GM12875 (cell line): ENCODE measurements at regions not wholly inside any gene's neighbourhood (a gene's known extent, or its start where the extent isn't known, plus 50 kb on each side); places are given as distances from the start of the nearest gene placed in this dataset.

Experiments
- H3K4me3 ChIP-seq: one replicate; pipeline ENCODE4 v1.5.1; 2011; ENCODE audit warnings: low read depth, low read length, control low read depth
- TF ChIP-seq, protein P1 (sequence below): IDR thresholded peaks from 2 replicates; pipeline ENCODE4 v1.5.1; 2011; ENCODE audit warnings: low read depth, mild to moderate bottlenecking, control low read depth, inconsistent platforms, low read length, moderate library complexity, borderline replicate concordance; ENCODE audit not compliant: insufficient read depth

DNA sequence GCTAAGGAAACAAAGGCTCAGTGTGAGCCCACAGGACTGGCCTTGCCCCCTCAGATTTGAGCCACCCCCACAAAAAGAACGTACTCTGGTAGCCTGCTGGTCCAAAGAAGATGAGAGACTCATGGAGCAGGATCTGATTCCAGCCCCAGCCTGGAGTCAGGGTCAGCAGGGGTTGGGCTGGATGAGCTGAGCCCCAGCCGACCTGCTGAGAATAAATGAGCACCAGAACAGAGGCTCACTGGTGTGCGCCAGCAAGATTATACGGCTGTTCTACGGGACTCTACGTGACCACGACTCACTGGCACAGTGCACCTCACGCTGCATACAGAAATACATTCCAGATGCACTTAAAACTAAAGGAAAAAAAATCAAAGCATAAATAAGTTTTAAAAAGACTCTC lies 186.0 kb upstream of the RPL38 start:
- no peak overlapping the region for H3K4me3 ChIP-seq
- TF ChIP-seq, protein P1, sequence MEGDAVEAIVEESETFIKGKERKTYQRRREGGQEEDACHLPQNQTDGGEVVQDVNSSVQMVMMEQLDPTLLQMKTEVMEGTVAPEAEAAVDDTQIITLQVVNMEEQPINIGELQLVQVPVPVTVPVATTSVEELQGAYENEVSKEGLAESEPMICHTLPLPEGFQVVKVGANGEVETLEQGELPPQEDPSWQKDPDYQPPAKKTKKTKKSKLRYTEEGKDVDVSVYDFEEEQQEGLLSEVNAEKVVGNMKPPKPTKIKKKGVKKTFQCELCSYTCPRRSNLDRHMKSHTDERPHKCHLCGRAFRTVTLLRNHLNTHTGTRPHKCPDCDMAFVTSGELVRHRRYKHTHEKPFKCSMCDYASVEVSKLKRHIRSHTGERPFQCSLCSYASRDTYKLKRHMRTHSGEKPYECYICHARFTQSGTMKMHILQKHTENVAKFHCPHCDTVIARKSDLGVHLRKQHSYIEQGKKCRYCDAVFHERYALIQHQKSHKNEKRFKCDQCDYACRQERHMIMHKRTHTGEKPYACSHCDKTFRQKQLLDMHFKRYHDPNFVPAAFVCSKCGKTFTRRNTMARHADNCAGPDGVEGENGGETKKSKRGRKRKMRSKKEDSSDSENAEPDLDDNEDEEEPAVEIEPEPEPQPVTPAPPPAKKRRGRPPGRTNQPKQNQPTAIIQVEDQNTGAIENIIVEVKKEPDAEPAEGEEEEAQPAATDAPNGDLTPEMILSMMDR = no peak

DNA sequence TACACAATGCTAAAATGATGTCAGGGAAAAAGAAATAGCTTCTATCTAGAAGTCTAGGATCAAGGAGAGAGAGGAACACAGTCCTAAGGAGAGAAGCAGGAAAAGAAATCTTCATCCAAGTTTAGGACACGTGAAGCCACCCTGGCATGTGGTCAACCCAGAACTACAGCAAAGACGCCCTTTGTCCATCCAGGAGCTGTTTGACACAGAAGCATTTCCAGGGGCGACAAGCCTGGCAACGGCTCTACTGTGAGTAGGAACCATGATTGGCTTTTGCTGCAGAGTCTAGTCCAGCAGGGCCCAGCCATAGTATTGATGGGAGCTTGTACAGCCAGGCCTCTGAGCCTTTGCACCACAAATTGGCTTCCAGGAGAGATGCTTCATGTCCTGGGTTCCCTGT lies 185.4 kb upstream of the RPL38 start:
- H3K4me3 ChIP-seq = no peak overlapping the region
- TF ChIP-seq, protein P1 = no peak

DNA sequence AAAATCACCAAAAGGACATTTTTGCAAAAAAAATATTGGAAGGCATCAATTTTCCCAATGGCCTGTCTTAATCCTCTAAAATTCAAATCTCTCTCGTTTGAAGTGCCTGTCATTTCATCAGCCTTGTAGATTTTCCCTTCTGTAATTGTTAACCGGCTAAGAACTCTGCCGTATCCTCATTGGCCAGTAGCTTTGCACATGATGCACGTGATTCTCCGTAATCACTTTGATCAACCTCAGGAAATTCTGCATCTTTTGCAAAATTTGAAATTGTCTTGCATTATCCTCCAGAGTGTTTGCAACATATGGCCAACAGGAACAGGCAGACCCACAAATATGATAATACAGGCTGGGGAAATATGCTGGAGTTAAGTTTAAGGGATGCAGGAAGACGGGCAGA lies 184.2 kb upstream of the RPL38 start:
- TF ChIP-seq, protein P1 = no peak
- H3K4me3 ChIP-seq = no peak overlapping the region

DNA sequence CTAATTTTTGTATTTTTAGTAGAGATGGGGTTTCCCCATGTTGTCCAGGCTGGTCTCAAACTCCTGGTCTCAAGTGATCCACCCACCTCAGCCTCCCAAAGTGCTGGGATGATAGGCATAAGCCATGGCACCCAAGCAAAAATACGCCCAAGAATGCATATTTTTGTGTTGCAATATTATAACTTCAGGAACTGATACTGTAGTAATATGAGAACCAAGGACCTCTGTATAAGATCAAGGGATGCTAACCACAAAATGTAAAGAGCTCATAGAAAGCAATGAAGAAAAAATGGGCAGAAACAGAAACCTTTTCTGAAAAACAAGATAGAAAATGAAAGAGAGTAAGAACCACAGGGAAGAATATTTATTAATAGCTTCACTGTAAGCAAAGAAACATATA lies 183.6 kb upstream of the RPL38 start:
- TF ChIP-seq, protein P1 = no peak
- H3K4me3 ChIP-seq = no peak overlapping the region

DNA sequence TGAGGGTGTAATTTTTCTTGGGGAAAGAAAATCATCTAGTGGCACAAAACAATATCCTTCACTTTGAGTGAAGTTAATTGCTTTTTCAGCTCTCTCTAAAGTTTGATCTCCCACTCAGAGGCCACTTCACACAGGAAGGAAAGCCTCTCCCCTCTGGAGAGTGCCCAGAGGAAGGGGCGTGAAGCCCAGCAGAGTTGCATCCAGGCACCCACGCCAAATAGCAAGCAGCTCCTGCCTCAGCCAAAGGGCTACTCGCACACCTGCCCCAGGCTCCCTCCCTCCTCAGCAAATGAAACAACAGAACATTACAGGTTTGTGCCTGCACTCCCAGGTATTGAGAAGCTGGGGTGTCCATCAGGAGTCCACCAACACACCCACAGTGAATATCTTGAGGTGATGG lies 183.0 kb upstream of the RPL38 start:
- TF ChIP-seq, protein P1 = no peak
- H3K4me3 ChIP-seq = no peak overlapping the region

DNA sequence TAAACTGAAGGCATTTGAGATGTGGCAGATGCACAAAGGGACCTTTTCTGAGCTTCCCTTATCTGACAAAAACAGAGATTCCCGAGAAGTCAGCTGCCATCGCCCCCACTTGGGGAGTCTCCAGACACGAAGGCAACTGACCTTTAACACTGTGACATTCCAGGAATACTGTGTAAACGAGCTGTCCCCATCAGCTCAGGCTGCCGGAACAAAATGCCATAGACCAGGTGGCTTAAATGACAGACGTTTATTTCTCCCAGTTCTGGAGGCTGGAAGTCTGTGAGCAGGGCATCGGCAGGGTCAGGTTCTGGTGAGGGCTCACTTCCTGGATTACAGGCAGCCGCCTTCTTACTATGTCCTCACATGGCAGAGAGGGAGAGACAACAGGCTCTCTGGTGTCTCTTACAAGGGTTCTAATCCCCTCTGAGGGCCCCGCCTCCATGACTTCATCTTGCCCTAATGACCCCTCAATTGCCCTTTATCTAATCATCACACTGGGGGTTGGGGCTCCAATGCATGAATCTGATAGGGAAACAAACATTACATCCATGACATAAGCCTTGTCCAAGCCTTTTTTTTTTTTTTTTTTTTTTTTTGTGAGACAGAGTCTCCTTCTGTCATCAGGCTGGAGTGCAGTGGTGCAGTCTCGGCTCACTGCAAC lies 178.5 kb upstream of the RPL38 start:
- TF ChIP-seq, protein P1 = no peak
- H3K4me3 ChIP-seq = no peak overlapping the region

DNA sequence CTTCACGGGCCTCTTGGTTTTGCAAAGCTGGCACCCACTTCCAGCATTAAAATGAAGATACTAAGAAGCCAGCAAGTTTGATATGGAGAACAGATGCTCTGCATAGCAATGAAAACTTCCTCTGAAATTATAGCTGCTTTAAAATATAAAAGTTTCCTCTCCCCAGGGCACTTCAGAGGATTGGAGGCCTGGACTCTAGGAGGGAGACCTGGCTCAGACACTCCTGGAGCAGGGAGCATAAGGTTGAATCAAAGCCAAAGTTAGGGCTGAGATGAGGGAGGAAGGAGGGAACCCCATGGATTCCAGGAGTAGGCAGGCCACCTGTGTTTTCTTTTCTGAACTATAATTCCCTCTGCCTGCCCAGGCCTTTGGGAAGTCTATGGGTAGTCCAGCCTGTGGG lies 176.0 kb upstream of the RPL38 start:
- TF ChIP-seq, protein P1 = no peak
- no peak overlapping the region for H3K4me3 ChIP-seq
